ENCODE measurements at regions not wholly inside any gene's neighbourhood (a gene's known extent, or its start where the extent isn't known, plus 50 kb on each side); places are given as distances from the start of the nearest gene placed in this dataset.

- Histone ChIP-seq H3K4me3 (no peak overlapping the region), H3K36me3 (no peaks in the 10 kb centered on the region), H3K27me3 (no peaks in the 10 kb centered on the region), H3K9me3 (no peaks in the 10 kb centered on the region), H3K4me1 (peaks cover 0 to 7% (median 6%) of the 10 kb centered on the region in 4 donors), H3K27ac (no peak overlapping the region)
- TF ChIP-seq CTCF (IDR thresholded peaks at IDR 0.05) (no peak), POLR2A (IDR thresholded peaks at IDR 0.05) (no peak), POLR2AphosphoS5 (IDR thresholded peaks at IDR 0.05) (no peak), EP300 (IDR thresholded peaks at IDR 0.05) (no peak)
- WGBS, 2 donors, result 36 to 56% methylated on average over 4 of the region's 4 CpGs
- no peak for DNase-seq
- intact Hi-C loops (cut with DNase I), result no loop called here
Measured at GRCh38 chr14:51552768-51553404, 98.8 kb upstream of the FRMD6 start.

- Histone ChIP-seq H3K27ac (no peak overlapping the region), H3K36me3 (no peaks in the 10 kb centered on the region), H3K27me3 (no peaks in the 10 kb centered on the region), H3K4me1 (no peaks in the 10 kb centered on the region), H3K9me3 (no peaks in the 10 kb centered on the region), H3K4me3 (no peak overlapping the region)
- intact Hi-C loops (cut with DNase I), result no loop called here
- TF ChIP-seq EP300 (IDR thresholded peaks at IDR 0.05), result no peak
- TF ChIP-seq POLR2A (IDR thresholded peaks at IDR 0.05), result no peak
- no peak for DNase-seq
- 90 to 92% methylated on average over 8 of the region's 8 CpGs for WGBS, 2 donors
Measured at GRCh38 chr14:51554339-51554920, 97.3 kb upstream of the FRMD6 start.

- no peaks in the 10 kb centered on the region for H3K4me1 ChIP-seq
- intact Hi-C loops (cut with DNase I), result no loop called here
- no peaks in the 10 kb centered on the region for H3K9me3 ChIP-seq
- WGBS, 2 donors, result 72 to 83% methylated on average over 2 of the region's 2 CpGs
- no peaks in the 10 kb centered on the region for H3K27me3 ChIP-seq
- no peaks in the 10 kb centered on the region for H3K36me3 ChIP-seq
- H3K27ac ChIP-seq, result no peak overlapping the region
- TF ChIP-seq EP300 (IDR thresholded peaks at IDR 0.05) (no peak), CTCF (IDR thresholded peaks at IDR 0.05) (no peak), POLR2A (IDR thresholded peaks at IDR 0.05) (no peak), POLR2AphosphoS5 (IDR thresholded peaks at IDR 0.05) (no peak)
- DNase-seq, result no peak
- no peak overlapping the region for H3K4me3 ChIP-seq
Measured at GRCh38 chr14:51554953-51555352, 96.8 kb upstream of the FRMD6 start.

- Histone ChIP-seq H3K9me3 (no peaks in the 10 kb centered on the region), H3K36me3 (no peaks in the 10 kb centered on the region), H3K27ac (no peak overlapping the region), H3K4me3 (no peak overlapping the region), H3K4me1 (peaks cover 0 to 4% (median 0%) of the 10 kb centered on the region in 4 donors), H3K27me3 (no peaks in the 10 kb centered on the region)
- no peak for TF ChIP-seq POLR2AphosphoS5 (IDR thresholded peaks at IDR 0.05)
- no peak for TF ChIP-seq POLR2A (IDR thresholded peaks at IDR 0.05)
- TF ChIP-seq CTCF (IDR thresholded peaks at IDR 0.05), result no peak
- TF ChIP-seq EP300 (IDR thresholded peaks at IDR 0.05), result no peak
- DNase-seq, result no peak
- intact Hi-C loops (cut with DNase I), result no loop called here
- 92 to 94% methylated on average over 2 of the region's 2 CpGs for WGBS, 2 donors
Measured at GRCh38 chr14:51561141-51561540, 90.6 kb upstream of the FRMD6 start.

- H3K4me1 ChIP-seq, result peaks cover 0 to 4% (median 2%) of the 10 kb centered on the region in 4 donors
- no peaks in the 10 kb centered on the region for H3K27me3 ChIP-seq
- no peaks in the 10 kb centered on the region for H3K36me3 ChIP-seq
- DNase-seq, result no peak
- no peak for TF ChIP-seq CTCF (IDR thresholded peaks at IDR 0.05)
- no peak for TF ChIP-seq POLR2A (IDR thresholded peaks at IDR 0.05)
- no peak for TF ChIP-seq POLR2AphosphoS5 (IDR thresholded peaks at IDR 0.05)
- no peak for TF ChIP-seq EP300 (IDR thresholded peaks at IDR 0.05)
- H3K9me3 ChIP-seq, result no peaks in the 10 kb centered on the region
- 93 to 95% methylated on average over 5 of the region's 5 CpGs for WGBS, 2 donors
- no peak overlapping the region for H3K27ac ChIP-seq
- no peak overlapping the region for H3K4me3 ChIP-seq
- intact Hi-C loops (cut with DNase I), result no loop called here
Measured at GRCh38 chr14:51562816-51563215, 88.9 kb upstream of the FRMD6 start.

Measured in sigmoid colon (tissue), 6 donors.